ENCODE measurements at regions not wholly inside any gene's neighbourhood (a gene's known extent, or its start where the extent isn't known, plus 50 kb on each side); places are given as distances from the start of the nearest gene placed in this dataset.

GRCh38 chr11:134479206-134480135 is 67.4 kb upstream of the B3GAT1 start:
- TF ChIP-seq CTCF (IDR thresholded peaks at IDR 0.05) (no peak), POLR2A (IDR thresholded peaks at IDR 0.05) (no peak)
